A673 (cell line): ENCODE measurements at regions not wholly inside any gene's neighbourhood (a gene's known extent, or its start where the extent isn't known, plus 50 kb on each side); places are given as distances from the start of the nearest gene placed in this dataset.
"Not testable (repeated sequence)": the region's sequence is repeated elsewhere in the genome, so short reads cannot be mapped to it uniquely, and the experiment has no call there.

Experiments used
- BruUV-seq: library from RNA; stranded (reverse); fragments of 400-500 nt; replicated peaks from 2 replicates; lab custom pipeline; 2021; lab: Mats Ljungman, UMichigan
- CTCF ChIA-PET: fragments of 300-600 bp; sonication (Branson Sonifier 250); formaldehyde crosslinking; loops from one replicate; lab custom pipeline; 2022; ENCODE audit warnings: antibody characterized with exemption; lab: Charles Lee
- POLR2A ChIA-PET: fragments of 300-600 bp; sonication (Branson Sonifier 250); formaldehyde crosslinking; loops from one replicate; lab custom pipeline; 2022; ENCODE audit warnings: antibody characterized with exemption; ENCODE audit not compliant: low non-redundant PET; lab: Charles Lee
- DNase-seq: peaks from one replicate; pipeline ENCODE4 v3.0.0-alpha.2; 2015; ENCODE audit warnings: low spot score
- H3K27ac ChIP-seq: fragments of 200-600 bp; sonication (generic); 2 replicates; pipeline ENCODE4 v1.5.1; 2016; ENCODE audit warnings: mixed run types, low read depth, mild to moderate bottlenecking, mixed read lengths, antibody characterized with exemption, low read length; ENCODE audit not compliant: poor library complexity, severe bottlenecking
- H3K27me3 ChIP-seq: fragments of 200-600 bp; sonication (generic); replicated peaks from 2 replicates; pipeline ENCODE4 v1.6.1; 2017; ENCODE audit warnings: mixed run types, low read depth, mild to moderate bottlenecking, mixed read lengths, antibody characterized with exemption, low read length; ENCODE audit not compliant: insufficient read depth, poor library complexity
- H3K36me3 ChIP-seq: fragments of 200-600 bp; sonication (generic); 2 replicates; pipeline ENCODE4 v1.6.1; 2016; ENCODE audit warnings: mixed run types, mild to moderate bottlenecking, mixed read lengths, antibody characterized with exemption, low read length; ENCODE audit not compliant: insufficient read depth, poor library complexity, severe bottlenecking
- H3K4me1 ChIP-seq: fragments of 200-600 bp; sonication (generic); 2 replicates; pipeline ENCODE4 v1.6.1; 2017; ENCODE audit warnings: mixed run types, mild to moderate bottlenecking, mixed read lengths, antibody characterized with exemption, low read length; ENCODE audit not compliant: insufficient read depth, poor library complexity, severe bottlenecking
- H3K4me3 ChIP-seq: fragments of 200-600 bp; sonication (generic); 2 replicates; pipeline ENCODE4 v1.5.1; 2016; ENCODE audit warnings: low read depth, mixed run types, mild to moderate bottlenecking, mixed read lengths, low read length; ENCODE audit not compliant: poor library complexity, severe bottlenecking
- H3K9me3 ChIP-seq: fragments of 200-600 bp; sonication (generic); 2 replicates; pipeline ENCODE4 v1.6.1; 2016; ENCODE audit warnings: mixed run types, low read depth, mild to moderate bottlenecking, mixed read lengths, antibody characterized with exemption, low read length; ENCODE audit not compliant: poor library complexity, severe bottlenecking
- CTCF ChIP-seq: fragments of 300-800, 200-600 bp; sonication (generic); conservative IDR thresholded peaks from 2 replicates; pipeline ENCODE4 v1.5.1; 2017; ENCODE audit warnings: low read depth, mild to moderate bottlenecking, antibody characterized with exemption, low read length, moderate library complexity, mixed read lengths
- EZH2 ChIP-seq: fragments of 200-600 bp; sonication (generic); IDR thresholded peaks from 2 replicates; pipeline ENCODE4 v1.6.1; 2017; ENCODE audit warnings: borderline replicate concordance, low read depth, mild to moderate bottlenecking, mixed read lengths, antibody characterized with exemption, low read length; ENCODE audit not compliant: poor library complexity, severe bottlenecking
- intact Hi-C: fragments of 100-400 bp; cut with micrococcal nuclease; formaldehyde crosslinking; loops from one replicate; pipeline ENCODE4 v1.10.0; 2022; ENCODE audit not compliant: unreplicated experiment

DNA sequence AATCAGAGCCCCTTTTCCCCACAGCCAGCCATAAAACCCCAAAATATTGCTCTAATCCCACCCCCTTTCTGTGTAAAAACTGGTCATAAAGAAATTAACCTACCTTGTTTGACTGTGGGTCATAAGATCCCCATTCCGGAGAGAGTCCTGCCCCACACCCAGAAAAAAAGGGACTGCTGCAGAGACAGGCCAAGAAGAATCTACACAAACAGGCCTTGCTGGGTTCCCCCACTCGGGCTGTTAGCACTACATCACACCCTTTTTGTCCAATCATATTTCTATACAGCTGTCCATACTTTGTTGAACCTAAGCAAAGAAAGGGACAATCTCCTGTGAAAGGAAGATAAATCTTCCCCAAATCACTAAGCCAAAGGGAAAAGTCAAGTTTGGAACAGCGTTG is 84.4 kb upstream of the MFGE8 start:
- ChIA-PET CTCF (no interaction called here), POLR2A (no interaction called here)
- TF ChIP-seq CTCF = no peak
- TF ChIP-seq EZH2 = no peak
- Histone ChIP-seq H3K27me3 (no peaks in the 10 kb centered on the region), H3K4me1 (no peaks in the 10 kb centered on the region), H3K4me3 (no peak overlapping the region), H3K9me3 (no peaks in the 10 kb centered on the region), H3K36me3 (no peaks in the 10 kb centered on the region), H3K27ac (no peak overlapping the region)
- intact Hi-C loops = no loop called here
- BruUV-seq = no TSS peak
- no peak for DNase-seq

GRCh38 chr15:88998980-88999713 is 86.0 kb upstream of the MFGE8 start:
- Histone ChIP-seq H3K36me3 (no peaks in the 10 kb centered on the region), H3K9me3 (no peaks in the 10 kb centered on the region), H3K4me3 (no peak overlapping the region), H3K27ac (no peak overlapping the region), H3K27me3 (no peaks in the 10 kb centered on the region), H3K4me1 (no peaks in the 10 kb centered on the region)
- no TSS peak for BruUV-seq
- DNase-seq = no peak
- TF ChIP-seq CTCF = no peak
- no peak for TF ChIP-seq EZH2
- POLR2A ChIA-PET = no interaction called here
- CTCF ChIA-PET = no interaction called here
- intact Hi-C loops = no loop called here

DNA sequence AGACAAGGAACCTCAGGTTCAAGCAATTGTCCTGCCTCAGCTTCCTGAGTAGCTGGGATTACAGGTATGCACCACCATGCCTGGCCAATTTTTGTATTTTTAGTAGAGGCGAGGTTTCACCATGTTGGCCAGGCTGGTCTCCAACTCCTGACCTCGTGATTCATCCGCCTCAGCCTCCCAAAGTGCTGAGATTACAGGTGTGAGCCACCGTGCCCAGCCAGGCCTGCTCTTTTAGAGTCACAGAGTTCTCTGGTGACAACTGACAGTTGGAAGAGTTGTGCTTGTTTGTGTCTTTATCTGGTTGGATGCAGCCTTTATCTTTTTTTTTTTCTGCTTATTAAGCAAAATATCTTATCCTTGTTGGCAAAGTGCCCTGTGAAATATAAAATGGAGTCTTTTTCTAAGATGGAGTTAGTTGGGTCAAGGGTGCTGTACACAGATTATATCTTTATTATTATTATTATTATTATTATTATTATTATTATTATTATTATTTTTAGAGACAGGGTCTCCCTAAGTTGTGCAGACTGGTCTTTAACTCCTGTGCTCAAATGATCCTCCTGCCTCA is 86.5 kb upstream of the ABHD2 start:
- H3K36me3 ChIP-seq, CTCF ChIA-PET, H3K4me3 ChIP-seq, H3K9me3 ChIP-seq, POLR2A ChIA-PET, BruUV-seq, DNase-seq, intact Hi-C loops, H3K4me1 ChIP-seq, H3K27ac ChIP-seq, H3K27me3 ChIP-seq: not testable (repeated sequence)

GRCh38 chr15:89002281-89002761 is 85.9 kb upstream of the ABHD2 start:
- intact Hi-C loops = no loop called here
- DNase-seq = no peak
- Histone ChIP-seq H3K36me3 (no peaks in the 10 kb centered on the region), H3K4me3 (no peak overlapping the region), H3K27ac (no peak overlapping the region), H3K4me1 (no peaks in the 10 kb centered on the region), H3K27me3 (no peaks in the 10 kb centered on the region), H3K9me3 (no peaks in the 10 kb centered on the region)
- no TSS peak for BruUV-seq
- TF ChIP-seq CTCF (no peak), EZH2 (no peak)
- ChIA-PET CTCF (interaction anchor here (2.1 kb wide), 1 partner anchor 97 kb away, joined by 14 read pairs; no protein-coding TSS in a partner anchor), POLR2A (no interaction called here)
